ENCODE measurements at regions not wholly inside any gene's neighbourhood (a gene's known extent, or its start where the extent isn't known, plus 50 kb on each side); places are given as distances from the start of the nearest gene placed in this dataset.

GRCh38 chr5:93019896-93020295 lies 561.1 kb downstream of the NR2F1-AS1 start:
- ATAC-seq = no peak

GRCh38 chr5:93018461-93018860 lies 562.6 kb downstream of the NR2F1-AS1 start:
- H3K4me1 ChIP-seq (ENCODE audit: low read depth) = no peaks in the 10 kb centered on the region
- DNase-seq = no peak
- no peak overlapping the region for H3K4me3 ChIP-seq
- no peak for TF ChIP-seq CTCF (IDR thresholded peaks at IDR 0.05)
- H3K9me3 ChIP-seq = no peaks in the 10 kb centered on the region
- ATAC-seq = no peak
- intact Hi-C loops (cut with DNase I, micrococcal nuclease) = no loop called here
- no peaks in the 10 kb centered on the region for H3K36me3 ChIP-seq (ENCODE audit: low read depth)

More at GRCh38 chr5:93019896-93020295, 561.1 kb downstream of the NR2F1-AS1 start:
- H3K4me3 ChIP-seq = no peak overlapping the region
- no peak for DNase-seq
- no peak for TF ChIP-seq CTCF (IDR thresholded peaks at IDR 0.05)
- H3K36me3 ChIP-seq (ENCODE audit: low read depth) = no peaks in the 10 kb centered on the region
- intact Hi-C loops (cut with DNase I, micrococcal nuclease) = no loop called here
- H3K4me1 ChIP-seq (ENCODE audit: low read depth) = no peaks in the 10 kb centered on the region
- no peaks in the 10 kb centered on the region for H3K9me3 ChIP-seq

- no peak for ATAC-seq
- no peaks in the 10 kb centered on the region for H3K4me1 ChIP-seq (ENCODE audit: low read depth)
- no peak overlapping the region for H3K4me3 ChIP-seq
- H3K36me3 ChIP-seq (ENCODE audit: low read depth) = no peaks in the 10 kb centered on the region
- no peak for DNase-seq
- H3K9me3 ChIP-seq = no peaks in the 10 kb centered on the region
- TF ChIP-seq CTCF (IDR thresholded peaks at IDR 0.05) = no peak
- intact Hi-C loops (cut with DNase I, micrococcal nuclease) = no loop called here
Measured at GRCh38 chr5:93017849-93018248, 563.2 kb downstream of the NR2F1-AS1 start.

- Histone ChIP-seq H3K4me3 (no peak overlapping the region), H3K36me3 (ENCODE audit: low read depth) (no peaks in the 10 kb centered on the region), H3K9me3 (no peaks in the 10 kb centered on the region), H3K4me1 (ENCODE audit: low read depth) (no peaks in the 10 kb centered on the region)
- DNase-seq = no peak
- no peak for ATAC-seq
- TF ChIP-seq CTCF (IDR thresholded peaks at IDR 0.05) = no peak
- intact Hi-C loops (cut with DNase I, micrococcal nuclease) = no loop called here
Measured at GRCh38 chr5:93017376-93017775, 563.6 kb downstream of the NR2F1-AS1 start.

- TF ChIP-seq CTCF (IDR thresholded peaks at IDR 0.05) = no peak
- no peak overlapping the region for H3K4me3 ChIP-seq
- no peaks in the 10 kb centered on the region for H3K4me1 ChIP-seq (ENCODE audit: low read depth)
- no peak for ATAC-seq
- DNase-seq = no peak
- H3K9me3 ChIP-seq = no peaks in the 10 kb centered on the region
- no peaks in the 10 kb centered on the region for H3K36me3 ChIP-seq (ENCODE audit: low read depth)
- intact Hi-C loops (cut with DNase I, micrococcal nuclease) = no loop called here
Measured at GRCh38 chr5:93010616-93011015, 570.4 kb downstream of the NR2F1-AS1 start.

GRCh38 chr5:93010037-93010436 lies 571.0 kb downstream of the NR2F1-AS1 start:
- no peaks in the 10 kb centered on the region for H3K4me1 ChIP-seq (ENCODE audit: low read depth)
- no peak overlapping the region for H3K4me3 ChIP-seq
- H3K36me3 ChIP-seq (ENCODE audit: low read depth) = no peaks in the 10 kb centered on the region
- no peak for DNase-seq
- TF ChIP-seq CTCF (IDR thresholded peaks at IDR 0.05) = no peak
- no peaks in the 10 kb centered on the region for H3K9me3 ChIP-seq
- intact Hi-C loops (cut with DNase I, micrococcal nuclease) = no loop called here
- ATAC-seq = no peak

All from mucosa of descending colon (tissue), 3 donors.